Thymus (tissue), 11 donors: ENCODE measurements at regions not wholly inside any gene's neighbourhood (a gene's known extent, or its start where the extent isn't known, plus 50 kb on each side); places are given as distances from the start of the nearest gene placed in this dataset.

Experiments used
- DNase-seq, 9 donors: peaks; one replicate each; pipeline ENCODE4 v3.0.0-alpha.2; 2013; ENCODE audit warnings: low spot score in 9 of 9, low read depth in 6 of 9, missing footprints in 1 of 9
- H3K27ac ChIP-seq, 2 donors: one replicate each; pipeline ENCODE4 v1.5.1; 2013; ENCODE audit warnings: control low read depth in 1 of 2, low read depth in 1 of 2, low read length in 1 of 2, mild to moderate bottlenecking in 1 of 2, moderate library complexity in 1 of 2
- H3K27me3 ChIP-seq, 2 donors: one replicate each; pipeline ENCODE4 v1.5.1; 2013; ENCODE audit warnings: low read length in 1 of 2; ENCODE audit not compliant: control insufficient read depth in 2 of 2, insufficient read depth in 1 of 2
- H3K36me3 ChIP-seq, 2 donors: one replicate each; pipeline ENCODE4 v1.5.1; 2013; ENCODE audit warnings: low read length in 1 of 2, mild to moderate bottlenecking in 1 of 2, moderate library complexity in 1 of 2; ENCODE audit not compliant: control insufficient read depth in 2 of 2, insufficient read depth in 2 of 2
- H3K4me1 ChIP-seq, 2 donors: one replicate each; pipeline ENCODE4 v1.5.1; 2013; ENCODE audit warnings: low read length in 2 of 2; ENCODE audit not compliant: control insufficient read depth in 2 of 2, insufficient read depth in 2 of 2
- H3K4me3 ChIP-seq, 2 donors: one replicate each; pipeline ENCODE4 v1.5.1; 2013; ENCODE audit warnings: low read length in 2 of 2, control low read depth in 1 of 2, mild to moderate bottlenecking in 1 of 2
- H3K9me3 ChIP-seq, 2 donors: one replicate each; pipeline ENCODE4 v1.5.1; 2013; ENCODE audit warnings: low read length in 1 of 2, mild to moderate bottlenecking in 1 of 2; ENCODE audit not compliant: control insufficient read depth in 2 of 2, insufficient read depth in 1 of 2
- WGBS: extraction: QIAGEN DNeasy Blood & Tissue Kit; methylation state at CpG from one replicate; pipeline ENCODE4 v1.1.7; 2013; 5-methylcytosine and 5-hydroxymethylcytosine counted together
- donor health status: healthy.

GRCh38 chr6:14857501-14857900 lies 388.4 kb upstream of the JARID2 start:
- WGBS: 36% methylated on average over 16 of the region's 16 CpGs
- H3K36me3 ChIP-seq: no peaks in the 10 kb centered on the region
- peak overlapping the region; percentile 55 to 60 for H3K27ac ChIP-seq
- DNase-seq: peak in 6 of 9 donors; percentile 48 to 87 (median 71)
- H3K27me3 ChIP-seq: no peaks in the 10 kb centered on the region
- H3K4me1 ChIP-seq: peaks cover 11 to 25% of the 10 kb centered on the region in 2 donors
- H3K9me3 ChIP-seq: peaks cover 2 to 3% of the 10 kb centered on the region in 2 donors
- H3K4me3 ChIP-seq: no peak overlapping the region

DNA sequence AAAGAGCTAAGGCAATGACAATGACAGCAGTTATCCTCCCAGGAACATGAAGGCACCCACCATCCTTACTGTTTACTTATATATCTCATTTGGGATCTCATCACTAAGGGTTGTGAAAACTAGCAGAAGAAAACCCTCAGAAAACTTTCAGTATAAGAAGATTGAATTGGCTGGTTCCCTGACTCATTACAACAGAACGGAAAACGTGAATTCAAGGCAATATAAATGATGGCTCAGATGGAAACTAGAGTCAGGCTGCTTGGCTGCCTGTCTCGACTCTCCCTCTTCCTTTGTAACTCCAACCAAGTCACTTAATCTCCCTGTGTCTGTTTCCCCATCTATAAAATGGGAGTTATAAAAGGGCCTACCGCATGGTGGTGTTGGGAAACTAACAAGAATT lies 387.1 kb upstream of the JARID2 start:
- Histone ChIP-seq H3K9me3 (peaks cover 2 to 3% of the 10 kb centered on the region in 2 donors), H3K4me1 (peaks cover 11 to 25% of the 10 kb centered on the region in 2 donors), H3K27me3 (no peaks in the 10 kb centered on the region), H3K4me3 (no peak overlapping the region), H3K36me3 (no peaks in the 10 kb centered on the region), H3K27ac (no peak overlapping the region)
- 95% methylated on average over 4 of the region's 4 CpGs for WGBS
- no peak for DNase-seq

- Histone ChIP-seq H3K36me3 (no peaks in the 10 kb centered on the region), H3K4me1 (peaks cover 15 to 33% of the 10 kb centered on the region in 2 donors), H3K27ac (no peak overlapping the region), H3K9me3 (peaks cover 2 to 3% of the 10 kb centered on the region in 2 donors), H3K4me3 (no peak overlapping the region), H3K27me3 (no peaks in the 10 kb centered on the region)
- no peak for DNase-seq
- 95% methylated on average over 2 of the region's 2 CpGs for WGBS
Observed at GRCh38 chr6:14860774-14861173, 385.1 kb upstream of the JARID2 start.

DNA sequence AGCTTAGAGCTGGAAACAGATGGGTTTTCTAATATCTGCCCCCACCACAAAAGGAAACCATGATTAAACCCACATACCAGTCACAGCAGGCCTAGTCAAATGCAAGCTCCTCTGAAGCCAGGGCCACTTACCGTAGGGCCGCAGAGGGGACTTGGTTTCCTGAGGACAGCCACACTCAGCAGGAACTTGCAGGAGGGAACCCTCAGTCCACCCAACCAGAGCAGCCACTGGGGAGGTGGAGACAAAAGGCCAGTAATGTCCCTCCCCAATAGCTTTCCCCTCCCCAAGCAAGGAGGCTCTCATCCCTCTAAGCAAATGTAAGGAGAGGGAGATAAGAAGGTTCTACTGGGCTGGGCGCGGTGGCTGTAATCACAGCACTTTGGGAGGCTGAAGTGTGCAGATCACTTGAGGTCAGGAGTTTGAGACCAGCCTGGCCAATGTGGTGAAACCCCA lies 384.4 kb upstream of the JARID2 start:
- Histone ChIP-seq H3K4me1 (peaks cover 18 to 38% of the 10 kb centered on the region in 2 donors), H3K27me3 (no peaks in the 10 kb centered on the region), H3K27ac (no peak overlapping the region), H3K9me3 (peaks cover 0 to 2% of the 10 kb centered on the region in 2 donors), H3K36me3 (no peaks in the 10 kb centered on the region), H3K4me3 (no peak overlapping the region)
- DNase-seq: no peak
- WGBS: 63% methylated on average over 4 of the region's 4 CpGs

DNA sequence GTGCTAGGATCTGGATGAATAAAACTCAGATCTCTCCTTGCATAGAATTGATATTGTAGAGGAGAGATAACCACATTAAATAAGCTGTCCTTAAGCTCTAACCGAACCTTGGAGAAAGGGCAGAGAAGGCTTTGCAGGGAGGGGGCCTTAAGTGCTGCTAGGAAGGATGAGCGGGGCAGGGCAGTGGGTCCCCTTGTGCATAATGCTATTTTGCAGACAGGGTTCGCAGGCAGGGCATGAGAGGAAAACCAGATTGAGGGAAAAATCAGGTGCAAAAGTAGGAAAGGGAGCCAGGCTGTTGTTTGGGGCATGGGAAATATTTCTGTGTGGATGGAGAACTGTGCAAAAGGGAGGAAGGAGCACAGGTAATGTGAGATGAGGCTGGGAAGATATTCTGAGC lies 383.0 kb upstream of the JARID2 start:
- no peaks in the 10 kb centered on the region for H3K27me3 ChIP-seq
- H3K4me1 ChIP-seq: peaks cover 9 to 26% of the 10 kb centered on the region in 2 donors
- no peak for DNase-seq
- no peak overlapping the region for H3K27ac ChIP-seq
- H3K36me3 ChIP-seq: no peaks in the 10 kb centered on the region
- no peaks in the 10 kb centered on the region for H3K9me3 ChIP-seq
- 99% methylated on average over 3 of the region's 3 CpGs for WGBS
- H3K4me3 ChIP-seq: no peak overlapping the region

- Histone ChIP-seq H3K9me3 (no peaks in the 10 kb centered on the region), H3K36me3 (no peaks in the 10 kb centered on the region), H3K27ac (no peak overlapping the region), H3K27me3 (no peaks in the 10 kb centered on the region), H3K4me1 (peaks cover 7 to 22% of the 10 kb centered on the region in 2 donors), H3K4me3 (no peak overlapping the region)
- WGBS: 94% methylated on average over 14 of the region's 14 CpGs
- DNase-seq: no peak
Observed at GRCh38 chr6:14863902-14864850, 381.7 kb upstream of the JARID2 start.

- WGBS: 78% methylated on average over 5 of the region's 5 CpGs
- peak in 1 of 9 donors; percentile 52 for DNase-seq
- Histone ChIP-seq H3K27ac (no peak overlapping the region), H3K9me3 (no peaks in the 10 kb centered on the region), H3K36me3 (no peaks in the 10 kb centered on the region), H3K4me1 (peaks cover 11 to 30% of the 10 kb centered on the region in 2 donors), H3K4me3 (no peak overlapping the region), H3K27me3 (no peaks in the 10 kb centered on the region)
Observed at GRCh38 chr6:14865531-14866100, 380.3 kb upstream of the JARID2 start.

DNA sequence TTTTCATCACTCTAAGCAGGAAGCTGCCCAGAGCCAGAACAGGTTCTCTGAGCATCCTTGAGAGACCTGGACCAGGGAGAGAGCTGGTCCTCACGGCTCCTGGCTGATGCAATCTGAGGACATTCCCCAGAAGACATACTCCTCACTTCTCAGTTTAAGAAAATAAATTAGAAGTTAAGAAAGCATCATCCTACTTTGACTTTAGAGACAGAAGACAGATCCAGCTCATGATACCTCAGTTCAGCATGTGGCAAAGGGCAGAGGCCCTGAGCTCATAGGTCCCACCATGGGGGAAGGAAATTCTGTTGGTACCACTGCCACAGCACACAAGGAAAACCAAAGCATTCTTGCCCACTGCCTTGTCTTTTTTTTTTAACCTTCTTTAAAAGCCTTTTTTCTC lies 378.1 kb upstream of the JARID2 start:
- 95% methylated on average over 1 of the region's 1 CpG for WGBS
- H3K4me1 ChIP-seq: peaks cover 15 to 43% of the 10 kb centered on the region in 2 donors
- no peaks in the 10 kb centered on the region for H3K36me3 ChIP-seq
- no peak overlapping the region for H3K4me3 ChIP-seq
- no peak overlapping the region for H3K27ac ChIP-seq
- no peaks in the 10 kb centered on the region for H3K9me3 ChIP-seq
- DNase-seq: no peak
- no peaks in the 10 kb centered on the region for H3K27me3 ChIP-seq

- no peak overlapping the region for H3K4me3 ChIP-seq
- no peak overlapping the region for H3K27ac ChIP-seq
- peaks cover 11 to 45% of the 10 kb centered on the region in 2 donors for H3K4me1 ChIP-seq
- H3K36me3 ChIP-seq: no peaks in the 10 kb centered on the region
- no peaks in the 10 kb centered on the region for H3K27me3 ChIP-seq
- 98% methylated on average over 5 of the region's 5 CpGs for WGBS
- no peak for DNase-seq
- no peaks in the 10 kb centered on the region for H3K9me3 ChIP-seq
Observed at GRCh38 chr6:14871221-14871620, 374.6 kb upstream of the JARID2 start.
